ENCODE measurements at regions not wholly inside any gene's neighbourhood (a gene's known extent, or its start where the extent isn't known, plus 50 kb on each side); places are given as distances from the start of the nearest gene placed in this dataset.

GRCh38 chr3:87973906-87974305 lies 84.9 kb downstream of the CGGBP1 start:
- Histone ChIP-seq H3K27me3 (ENCODE audit: control insufficient read depth, extremely low read depth, insufficient read depth, low read length) (no peaks in the 10 kb centered on the region), H3K79me2 (ENCODE audit: control insufficient read depth, insufficient read depth, low read length) (no peaks in the 10 kb centered on the region), H3K36me3 (ENCODE audit: control insufficient read depth in 2 of 2, extremely low read depth in 1 of 2, insufficient read depth in 2 of 2, low read length in 2 of 2) (no peaks in the 10 kb centered on the region), H2AFZ (ENCODE audit: control insufficient read depth, low read length) (no peak overlapping the region), H3K9me1 (ENCODE audit: control insufficient read depth, extremely low read depth, insufficient read depth, low read length) (no peaks in the 10 kb centered on the region), H3K4me1 (ENCODE audit: control insufficient read depth, extremely low read depth, insufficient read depth, low read length) (no peaks in the 10 kb centered on the region), H4K20me1 (ENCODE audit: control insufficient read depth, extremely low read depth, insufficient read depth, low read length) (no peaks in the 10 kb centered on the region), H3K4me2 (ENCODE audit: control insufficient read depth, extremely low read depth, insufficient read depth, low read depth, low read length) (no peak overlapping the region), H3K27ac (ENCODE audit: control insufficient read depth, insufficient read depth, low read length) (no peak overlapping the region), H3K9me3 (ENCODE audit: control insufficient read depth, low read depth, low read length) (no peaks in the 10 kb centered on the region), H3K9ac (ENCODE audit: control insufficient read depth, extremely low read depth, insufficient read depth, low read length) (no peak overlapping the region), H3K4me3 (ENCODE audit: control insufficient read depth in 2 of 3, extremely low read depth in 1 of 3, insufficient read depth in 2 of 3, low read depth in 1 of 3, low read length in 3 of 3) (no peak overlapping the region)
- FAIRE-seq, result no peak
- TF ChIP-seq EZH2 (IDR thresholded peaks at IDR 0.05; ENCODE audit: low read length), result no peak
- no peak for TF ChIP-seq CTCF (optimal IDR thresholded peaks at IDR 0.05 in 1 of 3, IDR thresholded peaks at IDR 0.05 in 1 of 3, conservative IDR thresholded peaks at IDR 0.05 in 1 of 3; ENCODE audit: extremely low read depth in 1 of 3, insufficient read depth in 2 of 3, low read length in 3 of 3)
- dilution Hi-C loops (cut with MboI; ENCODE audit: extremely low pct_ligation_motif_present, low sequenced_read_pairs), result no loop called here
- DNase-seq (ENCODE audit: low read depth, low spot score), result no peak

GRCh38 chr3:87969620-87970019 lies 89.2 kb downstream of the CGGBP1 start:
- no peak overlapping the region for H3K4me2 ChIP-seq (ENCODE audit: control insufficient read depth, extremely low read depth, insufficient read depth, low read depth, low read length)
- FAIRE-seq, result no peak
- H3K36me3 ChIP-seq (ENCODE audit: control insufficient read depth in 2 of 2, extremely low read depth in 1 of 2, insufficient read depth in 2 of 2, low read length in 2 of 2), result no peaks in the 10 kb centered on the region
- H3K79me2 ChIP-seq (ENCODE audit: control insufficient read depth, insufficient read depth, low read length), result no peaks in the 10 kb centered on the region
- H3K9ac ChIP-seq (ENCODE audit: control insufficient read depth, extremely low read depth, insufficient read depth, low read length), result no peak overlapping the region
- no peaks in the 10 kb centered on the region for H3K9me3 ChIP-seq (ENCODE audit: control insufficient read depth, low read depth, low read length)
- no peaks in the 10 kb centered on the region for H3K4me1 ChIP-seq (ENCODE audit: control insufficient read depth, extremely low read depth, insufficient read depth, low read length)
- H3K27me3 ChIP-seq (ENCODE audit: control insufficient read depth, extremely low read depth, insufficient read depth, low read length), result no peaks in the 10 kb centered on the region
- dilution Hi-C loops (cut with MboI; ENCODE audit: extremely low pct_ligation_motif_present, low sequenced_read_pairs), result no loop called here
- H3K4me3 ChIP-seq (ENCODE audit: control insufficient read depth in 2 of 3, extremely low read depth in 1 of 3, insufficient read depth in 2 of 3, low read depth in 1 of 3, low read length in 3 of 3), result no peak overlapping the region
- H3K9me1 ChIP-seq (ENCODE audit: control insufficient read depth, extremely low read depth, insufficient read depth, low read length), result no peaks in the 10 kb centered on the region
- H4K20me1 ChIP-seq (ENCODE audit: control insufficient read depth, extremely low read depth, insufficient read depth, low read length), result no peaks in the 10 kb centered on the region
- H2AFZ ChIP-seq (ENCODE audit: control insufficient read depth, low read length), result no peak overlapping the region
- H3K27ac ChIP-seq (ENCODE audit: control insufficient read depth, insufficient read depth, low read length), result no peak overlapping the region
- DNase-seq (ENCODE audit: low read depth, low spot score), result no peak
- TF ChIP-seq EZH2 (IDR thresholded peaks at IDR 0.05; ENCODE audit: low read length) (no peak), CTCF (optimal IDR thresholded peaks at IDR 0.05 in 1 of 3, IDR thresholded peaks at IDR 0.05 in 1 of 3, conservative IDR thresholded peaks at IDR 0.05 in 1 of 3; ENCODE audit: extremely low read depth in 1 of 3, insufficient read depth in 2 of 3, low read length in 3 of 3) (no peak)

All from keratinocyte (primary cell).